ENCODE measurements at regions not wholly inside any gene's neighbourhood (a gene's known extent, or its start where the extent isn't known, plus 50 kb on each side); places are given as distances from the start of the nearest gene placed in this dataset.

DNA sequence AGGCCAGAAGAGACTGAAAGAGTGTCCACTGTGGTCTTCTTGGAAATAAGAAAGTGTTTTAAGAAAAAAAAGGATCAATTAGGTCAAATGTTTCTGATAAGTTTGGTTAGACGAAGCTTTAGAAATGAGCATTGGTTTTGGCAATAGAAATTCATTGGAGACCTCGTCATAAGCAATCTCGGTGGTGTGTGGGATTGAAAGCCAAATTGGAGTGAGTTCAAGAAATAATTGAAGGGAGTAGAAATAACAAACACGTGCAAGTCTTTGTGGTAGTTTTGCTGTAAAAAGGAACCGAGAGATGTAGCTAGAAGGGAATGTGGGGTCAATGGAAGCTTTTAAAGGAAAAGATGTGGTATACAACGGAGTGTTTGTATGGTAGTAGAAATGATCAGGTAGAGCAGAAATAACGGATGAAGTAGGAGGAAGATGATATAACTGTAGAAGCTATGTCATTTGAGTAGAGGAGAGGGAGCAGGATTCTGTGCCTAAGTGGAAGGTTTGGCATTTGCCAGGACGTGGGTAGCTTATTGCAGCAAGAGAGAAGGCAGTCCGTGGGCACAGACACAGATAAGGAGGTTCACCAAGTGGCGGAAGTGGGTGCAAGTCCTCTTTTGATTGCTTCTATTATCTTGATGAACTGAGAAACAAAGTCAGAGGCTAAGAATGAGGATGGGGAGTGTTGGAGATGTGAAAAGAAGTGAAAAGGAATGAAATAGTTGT lies 146.2 kb downstream of the DACT1 start:
- DNase-seq (ENCODE audit: low read depth): no peak

DNA sequence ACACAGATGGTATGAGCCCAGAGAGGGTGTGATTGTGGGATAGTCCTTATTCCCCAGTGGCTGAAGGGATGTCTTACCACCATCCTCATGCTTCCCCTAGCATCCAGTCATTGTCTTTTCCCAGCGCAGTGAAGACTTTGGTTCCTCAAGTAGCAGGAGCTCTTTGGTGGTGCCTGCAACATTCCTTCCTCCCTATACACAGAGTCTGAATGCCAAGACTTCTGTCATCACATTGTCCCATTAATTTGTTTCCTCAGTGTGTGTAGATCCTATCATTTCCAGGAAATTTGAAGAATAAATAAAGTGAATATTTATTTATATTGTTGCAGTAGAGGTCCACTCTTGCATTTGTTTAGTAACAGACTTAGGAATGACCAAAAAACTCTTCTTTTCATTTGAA lies 147.2 kb downstream of the DACT1 start:
- DNase-seq (ENCODE audit: low read depth): no peak

DNA sequence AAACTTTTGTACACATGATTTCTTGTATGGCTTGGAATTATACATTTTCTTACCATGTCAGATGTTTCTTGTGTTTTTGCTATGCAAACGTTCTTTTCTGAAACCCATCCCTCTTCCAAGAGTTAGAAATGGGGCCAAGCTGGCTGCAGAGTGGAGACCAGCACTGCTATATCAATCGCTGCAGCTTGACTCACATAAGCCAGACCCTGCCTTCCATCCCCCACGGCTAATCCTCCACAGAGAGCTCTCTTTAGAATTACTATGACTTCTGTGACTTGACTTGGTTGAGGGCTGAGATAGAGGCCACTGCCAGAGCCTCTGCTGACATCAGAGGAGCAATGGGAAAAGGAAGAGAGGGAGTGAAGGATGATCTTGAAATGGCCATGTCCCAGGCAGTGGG lies 147.9 kb downstream of the DACT1 start:
- no peak for DNase-seq (ENCODE audit: low read depth)

DNA sequence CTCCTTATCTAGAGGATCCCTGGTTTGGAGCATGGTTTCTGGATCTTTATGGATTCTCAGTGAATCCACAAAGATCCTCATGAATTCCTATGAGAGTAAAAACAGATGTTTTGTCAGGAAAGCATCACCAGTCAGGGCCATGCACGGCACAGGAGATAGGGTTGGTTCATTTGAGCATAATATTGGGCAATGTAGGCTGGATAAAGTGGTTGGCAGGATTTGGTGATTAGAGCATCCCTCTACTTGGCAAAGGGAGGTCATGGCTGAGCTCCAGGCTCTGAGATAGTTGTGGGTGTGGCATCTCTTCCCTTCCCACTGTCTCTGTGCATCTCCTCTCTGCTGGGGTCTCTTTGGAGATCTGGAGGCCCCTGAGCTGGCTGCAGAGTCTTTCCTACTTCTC lies 149.8 kb downstream of the DACT1 start:
- peak; percentile 22 for DNase-seq (ENCODE audit: low read depth)

- no peak for DNase-seq (ENCODE audit: low read depth)
These were observed 151.1 kb downstream of the DACT1 start for GRCh38 chr14:58788655-58789503.

- DNase-seq (ENCODE audit: low read depth): no peak
These were observed 152.0 kb downstream of the DACT1 start for GRCh38 chr14:58789736-58790135.

- DNase-seq (ENCODE audit: low read depth): no peak
These were observed 154.7 kb downstream of the DACT1 start for GRCh38 chr14:58792416-58792815.

DNA sequence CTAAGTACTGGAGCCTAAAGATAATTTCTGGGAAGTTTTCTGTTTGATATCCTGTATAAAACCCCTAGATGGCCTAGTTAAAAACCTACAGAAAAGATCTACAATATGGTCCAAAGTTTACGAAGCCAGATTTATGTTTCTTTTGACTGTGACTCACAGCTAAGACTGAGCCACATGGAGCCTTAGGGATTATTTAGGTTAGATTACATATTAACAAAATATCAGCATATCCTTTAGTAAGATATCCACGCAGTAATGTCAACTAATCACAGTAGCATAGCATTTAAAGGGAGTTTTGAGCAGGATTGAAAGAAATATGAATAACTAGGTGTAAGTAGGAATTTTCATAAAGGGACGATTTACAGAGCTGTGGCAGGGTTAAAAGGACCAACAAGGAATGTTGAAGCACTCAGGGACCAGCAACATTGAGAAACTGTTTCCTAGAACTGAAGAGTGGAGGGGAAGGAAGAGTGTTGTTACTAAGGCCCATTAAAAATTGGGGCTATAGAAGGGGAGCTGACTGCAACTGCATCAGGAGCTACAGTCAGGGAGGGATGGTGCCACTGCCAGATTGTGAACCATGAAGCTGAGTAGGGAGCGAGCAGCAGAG lies 155.5 kb downstream of the DACT1 start:
- DNase-seq (ENCODE audit: low read depth): no peak

DNA sequence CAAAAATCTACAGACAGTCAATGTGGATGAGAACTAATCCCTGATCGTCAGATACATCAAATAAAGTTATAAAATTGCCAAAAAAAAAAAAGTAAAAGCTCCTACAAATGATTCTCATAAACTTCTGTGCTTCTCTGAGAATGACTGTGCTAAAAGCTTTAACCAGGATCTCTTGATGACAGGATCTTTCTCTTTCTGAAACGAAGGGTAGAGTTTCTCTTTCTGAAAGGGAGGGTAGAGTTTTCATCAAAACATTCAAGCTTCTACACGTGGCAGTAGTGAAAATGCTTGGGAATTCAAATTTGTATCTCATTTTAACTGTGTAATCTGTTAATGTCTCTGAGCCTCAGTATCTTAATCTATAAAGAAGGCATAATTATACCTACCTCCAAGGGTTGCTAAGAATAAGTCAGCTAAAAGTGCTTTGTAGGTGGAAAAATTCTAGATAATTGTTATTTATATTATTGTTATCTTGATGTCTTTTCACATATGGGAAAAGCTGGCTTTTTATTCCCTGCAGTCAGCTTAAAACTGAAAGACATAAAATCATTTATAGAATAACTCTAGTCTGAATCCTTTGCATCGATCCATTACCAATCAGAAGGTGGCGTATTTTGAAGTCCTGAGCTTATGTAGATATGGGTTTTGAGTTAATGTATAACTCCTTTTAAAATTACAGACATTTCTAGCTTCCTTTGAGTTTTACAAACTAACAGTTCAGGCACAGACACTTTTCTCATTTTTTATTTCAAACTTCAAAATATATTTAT lies 157.4 kb downstream of the DACT1 start:
- no peak for DNase-seq (ENCODE audit: low read depth)

GRCh38 chr14:58796242-58797009 lies 158.7 kb downstream of the DACT1 start:
- no peak for DNase-seq (ENCODE audit: low read depth)

DNA sequence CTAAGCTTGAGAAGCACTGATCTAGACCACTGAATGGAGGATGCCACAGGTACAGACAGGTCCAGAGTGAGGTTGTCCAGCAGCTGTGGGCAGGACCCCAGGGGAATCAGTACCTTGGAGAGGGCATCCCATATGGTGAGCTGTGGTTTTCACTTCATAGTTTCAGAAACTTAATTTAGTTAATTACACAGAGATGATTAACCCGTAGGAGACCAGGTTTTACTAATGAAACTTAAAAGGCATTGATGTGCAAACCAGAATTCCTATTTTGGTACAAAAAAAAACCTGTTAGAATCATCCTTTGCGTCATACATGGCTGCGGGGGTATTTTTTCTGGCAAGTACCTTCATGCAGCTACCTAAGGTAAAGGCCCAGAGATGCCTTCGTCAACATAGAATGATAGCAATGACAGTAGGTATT lies 159.3 kb downstream of the DACT1 start:
- no peak for DNase-seq (ENCODE audit: low read depth)

GRCh38 chr14:58798173-58798572 lies 160.4 kb downstream of the DACT1 start:
- DNase-seq (ENCODE audit: low read depth): no peak

- DNase-seq (ENCODE audit: low read depth): no peak
These were observed 163.3 kb downstream of the DACT1 start for GRCh38 chr14:58801086-58801485.

- DNase-seq (ENCODE audit: low read depth): no peak
These were observed 167.3 kb downstream of the DACT1 start for GRCh38 chr14:58805057-58805456.

GRCh38 chr14:58805605-58806409 lies 168.0 kb downstream of the DACT1 start:
- DNase-seq (ENCODE audit: low read depth): no peak

DNA sequence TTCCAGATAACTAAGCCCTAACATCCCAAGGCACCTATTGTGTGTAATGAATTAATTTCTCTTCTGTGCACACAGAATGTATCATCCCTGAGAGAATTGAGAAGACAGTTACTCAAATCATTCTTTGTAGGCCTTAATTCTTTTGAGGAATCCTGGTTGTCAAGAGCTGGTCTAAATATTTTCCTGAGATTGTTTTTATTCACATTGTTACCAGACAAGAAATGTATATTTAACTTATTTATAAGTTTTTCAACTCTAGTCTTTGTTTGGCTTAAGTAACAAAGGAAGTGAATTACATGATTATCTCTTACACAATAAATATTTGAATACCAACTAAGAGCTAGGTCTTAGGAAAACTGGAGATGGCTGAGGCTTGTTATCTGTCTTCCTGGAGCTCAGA lies 169.4 kb downstream of the DACT1 start:
- no peak for DNase-seq (ENCODE audit: low read depth)

DNA sequence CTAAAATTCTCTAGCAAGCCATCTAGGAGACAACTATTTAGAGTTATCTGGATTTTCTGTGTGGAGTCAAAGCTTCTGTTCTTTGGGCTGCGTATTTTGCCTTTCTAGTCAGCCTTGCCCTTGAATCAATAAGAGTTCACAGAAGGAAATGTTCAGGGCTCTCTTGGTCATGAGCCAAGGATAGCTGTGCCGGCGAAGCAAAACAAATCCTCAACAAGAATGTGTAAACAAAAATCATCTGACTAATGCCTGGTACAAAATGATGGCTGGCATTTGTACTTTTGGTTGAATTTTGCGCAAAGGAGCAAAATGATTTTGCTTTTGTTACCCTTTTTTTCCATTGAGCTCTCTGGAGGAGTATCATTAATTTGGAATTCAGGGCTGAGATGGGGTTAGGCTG lies 171.1 kb downstream of the DACT1 start:
- peak; percentile 35 for DNase-seq (ENCODE audit: low read depth)

DNA sequence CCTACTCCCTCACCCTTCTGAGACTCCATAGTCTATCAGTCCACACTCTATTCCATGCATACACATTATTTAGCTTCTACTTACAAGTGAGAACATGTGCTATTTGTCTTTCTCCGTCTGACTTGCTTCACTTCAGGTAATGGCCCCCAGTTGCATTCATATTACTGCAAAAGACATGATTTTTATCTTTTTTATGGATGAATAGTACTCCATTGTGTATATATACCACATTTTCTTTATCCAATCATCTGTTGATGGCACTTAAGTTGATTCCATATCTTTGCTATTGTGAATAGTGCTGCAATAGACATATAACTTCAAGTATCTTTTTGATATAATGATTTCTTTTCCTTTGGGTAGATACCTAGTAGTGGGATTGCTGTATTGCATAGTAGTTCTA lies 171.8 kb downstream of the DACT1 start:
- DNase-seq (ENCODE audit: low read depth): no peak

DNA sequence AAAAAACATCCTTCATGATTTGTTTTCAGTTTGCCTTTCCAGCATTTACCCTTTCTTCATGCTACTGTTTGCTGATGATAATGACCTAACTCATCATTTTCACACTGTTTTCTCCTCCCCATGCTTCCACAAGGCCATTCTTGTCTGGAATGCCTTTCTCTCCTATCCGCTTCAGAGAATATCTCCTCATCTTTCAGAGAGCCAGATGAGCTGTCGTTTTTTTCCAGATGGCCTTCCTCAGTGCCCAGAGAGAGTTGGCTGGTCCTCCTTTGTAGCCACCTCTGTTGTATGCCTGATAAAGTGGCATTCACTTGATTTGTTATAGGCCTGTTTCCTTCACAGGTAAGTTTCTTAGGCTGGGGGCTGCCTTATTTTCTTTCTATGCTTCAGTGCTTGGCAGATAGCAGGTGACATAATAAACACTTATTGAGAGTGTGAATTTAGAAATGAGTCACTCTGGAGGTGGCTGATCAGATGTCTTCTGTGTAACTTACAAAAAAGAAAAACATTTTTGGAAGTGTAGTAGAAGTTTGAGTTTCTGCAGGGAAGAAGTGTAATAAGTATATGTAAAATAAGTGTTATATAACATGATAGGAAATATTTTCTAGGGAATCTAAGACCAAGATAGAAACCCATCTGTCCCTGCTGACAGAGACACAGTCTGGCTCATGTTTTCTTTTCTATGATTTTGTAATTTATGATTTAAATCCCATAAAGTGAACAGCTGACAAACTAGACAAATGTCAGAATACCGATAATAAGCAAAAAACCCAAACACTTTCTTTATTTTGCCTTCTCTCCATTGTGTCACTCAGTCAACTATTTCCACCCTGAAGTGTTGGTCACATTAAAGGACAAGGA lies 174.5 kb downstream of the DACT1 start:
- no peak for DNase-seq (ENCODE audit: low read depth)

GRCh38 chr14:58813745-58814144 lies 176.0 kb downstream of the DACT1 start:
- no peak for DNase-seq (ENCODE audit: low read depth)
